ENCODE measurements at regions not wholly inside any gene's neighbourhood (a gene's known extent, or its start where the extent isn't known, plus 50 kb on each side); places are given as distances from the start of the nearest gene placed in this dataset.

GRCh38 chr4:123496421-123496820 is 99.8 kb downstream of the SPRY1 start:
- no peak for DNase-seq (ENCODE audit: low read depth)
- no peak for TF ChIP-seq CTCF (conservative IDR thresholded peaks at IDR 0.05; ENCODE audit: low read depth, low read length)
- H3K4me3 ChIP-seq (ENCODE audit: low read depth, low read length) = no peak overlapping the region

GRCh38 chr4:123497340-123497739 is 100.7 kb downstream of the SPRY1 start:
- no peak overlapping the region for H3K4me3 ChIP-seq (ENCODE audit: low read depth, low read length)
- no peak for DNase-seq (ENCODE audit: low read depth)
- TF ChIP-seq CTCF (conservative IDR thresholded peaks at IDR 0.05; ENCODE audit: low read depth, low read length) = no peak

DNA sequence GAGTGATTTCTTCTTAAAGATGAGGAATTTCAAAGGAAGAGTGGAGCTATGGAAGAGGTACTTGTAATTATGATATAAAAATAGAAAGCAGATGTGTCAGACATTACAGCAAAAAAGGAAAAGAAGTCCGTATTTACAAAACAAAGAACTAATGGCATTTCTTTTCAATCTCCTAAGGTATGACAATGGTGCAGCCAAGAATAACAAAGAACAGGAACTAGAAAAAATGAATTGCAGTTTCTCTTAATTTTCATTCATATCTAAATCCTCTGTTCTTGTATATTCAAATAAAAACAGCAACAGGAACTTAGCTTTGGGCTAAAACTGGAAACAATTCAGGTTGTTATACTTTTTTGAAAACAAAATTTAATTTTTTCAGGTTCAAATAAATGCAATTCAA is 105.1 kb downstream of the SPRY1 start:
- no peak overlapping the region for H3K4me3 ChIP-seq (ENCODE audit: low read depth, low read length)
- TF ChIP-seq CTCF (conservative IDR thresholded peaks at IDR 0.05; ENCODE audit: low read depth, low read length) = no peak
- no peak for DNase-seq (ENCODE audit: low read depth)

GRCh38 chr4:123503698-123504363 is 107.2 kb downstream of the SPRY1 start:
- H3K4me3 ChIP-seq (ENCODE audit: low read depth, low read length) = no peak overlapping the region
- no peak for DNase-seq (ENCODE audit: low read depth)
- no peak for TF ChIP-seq CTCF (conservative IDR thresholded peaks at IDR 0.05; ENCODE audit: low read depth, low read length)

- DNase-seq (ENCODE audit: low read depth) = no peak
- no peak for TF ChIP-seq CTCF (conservative IDR thresholded peaks at IDR 0.05; ENCODE audit: low read depth, low read length)
- peak overlapping the region; percentile 59 for H3K4me3 ChIP-seq (ENCODE audit: low read depth, low read length)
Measured at GRCh38 chr4:123505095-123506010, 108.8 kb downstream of the SPRY1 start.

DNA sequence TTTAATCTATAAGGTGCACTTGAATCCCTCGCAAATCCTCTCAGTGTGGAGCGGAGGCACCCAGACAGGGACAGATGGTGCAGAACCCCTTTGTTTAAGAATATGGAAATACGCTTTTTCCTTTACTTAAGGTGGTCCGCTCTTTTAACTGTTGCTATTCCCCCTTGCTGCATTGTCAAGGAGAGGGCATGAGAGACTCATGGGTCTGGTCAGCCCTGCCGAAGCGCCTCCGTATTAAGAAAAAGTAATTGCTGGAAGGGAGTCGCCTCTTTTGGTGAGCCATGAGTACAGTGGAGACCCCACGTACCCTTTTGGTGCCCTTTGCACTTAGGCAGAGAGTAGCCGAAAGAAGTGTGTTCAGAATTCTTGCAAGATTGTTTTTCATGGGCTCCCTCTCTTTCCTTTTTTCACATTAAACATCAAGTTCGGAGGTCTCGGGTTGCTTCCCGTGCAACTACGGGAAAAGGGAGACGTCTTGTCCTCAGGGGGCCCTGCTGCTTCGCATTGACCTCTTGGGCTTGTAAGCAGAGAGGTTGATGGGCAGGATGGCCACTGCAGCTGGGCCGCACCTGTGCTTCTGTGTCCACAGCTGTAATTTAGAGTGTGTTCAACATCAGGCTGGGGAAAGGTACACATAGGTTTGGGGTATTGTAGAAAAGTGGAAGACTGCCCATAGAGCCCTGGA is 109.6 kb downstream of the SPRY1 start:
- TF ChIP-seq CTCF (conservative IDR thresholded peaks at IDR 0.05; ENCODE audit: low read depth, low read length) = no peak
- no peak for DNase-seq (ENCODE audit: low read depth)
- H3K4me3 ChIP-seq (ENCODE audit: low read depth, low read length) = peak overlapping the region; percentile 59

Data from epithelial cell of proximal tubule (primary cell).